KMS-11 (cell line): ENCODE measurements at regions not wholly inside any gene's neighbourhood (a gene's known extent, or its start where the extent isn't known, plus 50 kb on each side); places are given as distances from the start of the nearest gene placed in this dataset.

Experiments used
- H2AFZ ChIP-seq: fragments of 200-600 bp; sonication (generic); 2 replicates; pipeline ENCODE4 v1.6.1; 2016; ENCODE audit warnings: antibody characterized with exemption, mixed run types, low read depth
- H3K27ac ChIP-seq: fragments of 200-600 bp; sonication (generic); 2 replicates; pipeline ENCODE4 v1.6.1; 2016; ENCODE audit warnings: mild to moderate bottlenecking, mixed run types
- H3K27me3 ChIP-seq: fragments of 200-600 bp; sonication (generic); 2 replicates; pipeline ENCODE4 v1.6.1; 2017; ENCODE audit warnings: mild to moderate bottlenecking, low read depth, mixed run types, moderate library complexity; ENCODE audit not compliant: insufficient read depth
- H3K36me3 ChIP-seq: fragments of 200-600 bp; sonication (generic); 2 replicates; pipeline ENCODE4 v1.6.1; 2017; ENCODE audit warnings: mild to moderate bottlenecking, mixed run types; ENCODE audit not compliant: insufficient read depth
- H3K4me1 ChIP-seq: fragments of 200-600 bp; sonication (generic); 2 replicates; pipeline ENCODE4 v1.6.1; 2016; ENCODE audit warnings: mild to moderate bottlenecking, low read depth, mixed run types; ENCODE audit not compliant: poor library complexity, severe bottlenecking
- H3K4me2 ChIP-seq: fragments of 200-600 bp; sonication (generic); 2 replicates; pipeline ENCODE4 v1.7.0; 2016; ENCODE audit warnings: mild to moderate bottlenecking, mixed run types
- H3K4me3 ChIP-seq: fragments of 200-600 bp; sonication (generic); IDR thresholded peaks from 2 replicates; pipeline ENCODE4 v1.6.1; 2017; ENCODE audit warnings: low read depth, low read length, mixed read lengths; ENCODE audit not compliant: insufficient read depth
- H3K79me2 ChIP-seq: fragments of 200-600 bp; sonication (generic); 2 replicates; pipeline ENCODE4 v1.6.1; 2016; ENCODE audit warnings: low read depth, mixed run types; ENCODE audit not compliant: insufficient read depth
- H3K9ac ChIP-seq: fragments of 200-600 bp; sonication (generic); 2 replicates; pipeline ENCODE4 v1.6.1; 2016; ENCODE audit warnings: mild to moderate bottlenecking, mixed run types
- H4K20me1 ChIP-seq: fragments of 200-600 bp; sonication (generic); 2 replicates; pipeline ENCODE4 v1.6.1; 2016; ENCODE audit warnings: mild to moderate bottlenecking, mixed run types; ENCODE audit not compliant: insufficient read depth
- CTCF ChIP-seq: fragments of 200-600 bp; sonication (generic); conservative IDR thresholded peaks from 2 replicates; pipeline ENCODE4 v1.6.1; 2017; ENCODE audit warnings: low read depth, mild to moderate bottlenecking, antibody characterized with exemption, low read length, moderate library complexity, mixed read lengths

GRCh38 chr7:32400676-32401075, 89.5 kb downstream of the LSM5 start:
- TF ChIP-seq CTCF: no peak
- no peak overlapping the region for H3K9ac ChIP-seq
- no peaks in the 10 kb centered on the region for H3K4me1 ChIP-seq
- no peak overlapping the region for H2AFZ ChIP-seq
- H3K27ac ChIP-seq: no peak overlapping the region
- H3K36me3 ChIP-seq: no peaks in the 10 kb centered on the region
- no peaks in the 10 kb centered on the region for H3K27me3 ChIP-seq
- no peak overlapping the region for H3K4me3 ChIP-seq
- no peaks in the 10 kb centered on the region for H4K20me1 ChIP-seq
- no peak overlapping the region for H3K4me2 ChIP-seq
- H3K79me2 ChIP-seq: no peaks in the 10 kb centered on the region

- Histone ChIP-seq H2AFZ (no peak overlapping the region), H3K36me3 (no peaks in the 10 kb centered on the region), H3K4me1 (no peaks in the 10 kb centered on the region), H3K9ac (no peak overlapping the region), H3K79me2 (no peaks in the 10 kb centered on the region), H3K4me2 (no peak overlapping the region), H3K4me3 (no peak overlapping the region), H3K27ac (no peak overlapping the region), H3K27me3 (no peaks in the 10 kb centered on the region), H4K20me1 (no peaks in the 10 kb centered on the region)
- TF ChIP-seq CTCF: no peak
Measured at GRCh38 chr7:32399311-32399710, 90.9 kb downstream of the LSM5 start.

- no peak overlapping the region for H3K4me3 ChIP-seq
- no peaks in the 10 kb centered on the region for H3K27me3 ChIP-seq
- no peak overlapping the region for H3K4me2 ChIP-seq
- H3K27ac ChIP-seq: no peak overlapping the region
- H3K79me2 ChIP-seq: no peaks in the 10 kb centered on the region
- TF ChIP-seq CTCF: no peak
- no peaks in the 10 kb centered on the region for H3K4me1 ChIP-seq
- no peaks in the 10 kb centered on the region for H3K36me3 ChIP-seq
- H4K20me1 ChIP-seq: no peaks in the 10 kb centered on the region
- H3K9ac ChIP-seq: no peak overlapping the region
- H2AFZ ChIP-seq: no peak overlapping the region
Measured at GRCh38 chr7:32395168-32395567, 95.0 kb downstream of the LSM5 start.

GRCh38 chr7:32393861-32394260, 96.3 kb downstream of the LSM5 start:
- Histone ChIP-seq H3K36me3 (no peaks in the 10 kb centered on the region), H3K27ac (no peak overlapping the region), H2AFZ (no peak overlapping the region), H4K20me1 (no peaks in the 10 kb centered on the region), H3K4me2 (no peak overlapping the region), H3K4me1 (no peaks in the 10 kb centered on the region), H3K4me3 (no peak overlapping the region), H3K9ac (no peak overlapping the region), H3K79me2 (no peaks in the 10 kb centered on the region), H3K27me3 (no peaks in the 10 kb centered on the region)
- no peak for TF ChIP-seq CTCF

GRCh38 chr7:32390210-32390609, 100.0 kb downstream of the LSM5 start:
- no peak overlapping the region for H3K4me3 ChIP-seq
- H3K9ac ChIP-seq: no peak overlapping the region
- no peak overlapping the region for H2AFZ ChIP-seq
- H3K27ac ChIP-seq: no peak overlapping the region
- no peaks in the 10 kb centered on the region for H3K4me1 ChIP-seq
- H3K79me2 ChIP-seq: no peaks in the 10 kb centered on the region
- no peaks in the 10 kb centered on the region for H4K20me1 ChIP-seq
- no peak overlapping the region for H3K4me2 ChIP-seq
- no peaks in the 10 kb centered on the region for H3K27me3 ChIP-seq
- no peak for TF ChIP-seq CTCF
- H3K36me3 ChIP-seq: no peaks in the 10 kb centered on the region
